ENCODE measurements at regions not wholly inside any gene's neighbourhood (a gene's known extent, or its start where the extent isn't known, plus 50 kb on each side); places are given as distances from the start of the nearest gene placed in this dataset.
"Not testable (repeated sequence)": the region's sequence is repeated elsewhere in the genome, so short reads cannot be mapped to it uniquely, and the experiment has no call there.

- no peak overlapping the region for H3K9ac ChIP-seq (ENCODE audit: low read length in 3 of 3)
- H3K27ac ChIP-seq (ENCODE audit: low read depth in 2 of 2, low read length in 2 of 2) = no peak overlapping the region
- TF ChIP-seq CTCF (IDR thresholded peaks at IDR 0.05; ENCODE audit: borderline replicate concordance, extremely low read depth, insufficient read depth) = no peak
Observed at GRCh38 chr1:196114193-196114592, 494.0 kb downstream of the KCNT2 start.

GRCh38 chr1:196108990-196109389, 499.2 kb downstream of the KCNT2 start:
- intact Hi-C loops (cut with DNase I); FAIRE-seq; H3K27me3 ChIP-seq (ENCODE audit: control insufficient read depth, insufficient read depth, low read length); H3K36me3 ChIP-seq (ENCODE audit: control insufficient read depth in 2 of 3, insufficient read depth in 3 of 3, low read length in 3 of 3); H3K4me1 ChIP-seq (ENCODE audit: control insufficient read depth in 2 of 3, insufficient read depth in 2 of 3, low read depth in 1 of 3, low read length in 3 of 3); H3K9ac ChIP-seq (ENCODE audit: low read length in 3 of 3); DNase-seq; H3K9me3 ChIP-seq (ENCODE audit: control insufficient read depth in 2 of 3, insufficient read depth in 1 of 3, low read length in 3 of 3); H3K4me3 ChIP-seq (ENCODE audit: low read length in 3 of 3); H3K27ac ChIP-seq (ENCODE audit: low read depth in 2 of 2, low read length in 2 of 2): not testable (repeated sequence)

More at GRCh38 chr1:196114193-196114592, 494.0 kb downstream of the KCNT2 start:
- DNase-seq (no peak), FAIRE-seq (no peak)
- Histone ChIP-seq H3K36me3 (ENCODE audit: control insufficient read depth in 2 of 3, insufficient read depth in 3 of 3, low read length in 3 of 3) (no peaks in the 10 kb centered on the region), H3K9me3 (ENCODE audit: control insufficient read depth in 2 of 3, insufficient read depth in 1 of 3, low read length in 3 of 3) (no peaks in the 10 kb centered on the region), H3K4me3 (ENCODE audit: low read length in 3 of 3) (no peak overlapping the region), H3K27me3 (ENCODE audit: control insufficient read depth, insufficient read depth, low read length) (no peaks in the 10 kb centered on the region), H3K4me1 (ENCODE audit: control insufficient read depth in 2 of 3, insufficient read depth in 2 of 3, low read depth in 1 of 3, low read length in 3 of 3) (peaks cover 0 to 3% (median 2%) of the 10 kb centered on the region in 3 donors)
- intact Hi-C loops (cut with DNase I) = no loop called here

GRCh38 chr1:196105901-196106300, 502.3 kb downstream of the KCNT2 start:
- Histone ChIP-seq H3K27me3 (ENCODE audit: control insufficient read depth, insufficient read depth, low read length) (no peaks in the 10 kb centered on the region), H3K9me3 (ENCODE audit: control insufficient read depth in 2 of 3, insufficient read depth in 1 of 3, low read length in 3 of 3) (peaks cover 0 to 4% (median 0%) of the 10 kb centered on the region in 3 donors), H3K36me3 (ENCODE audit: control insufficient read depth in 2 of 3, insufficient read depth in 3 of 3, low read length in 3 of 3) (no peaks in the 10 kb centered on the region), H3K9ac (ENCODE audit: low read length in 3 of 3) (no peak overlapping the region), H3K27ac (ENCODE audit: low read depth in 2 of 2, low read length in 2 of 2) (no peak overlapping the region), H3K4me3 (ENCODE audit: low read length in 3 of 3) (no peak overlapping the region), H3K4me1 (ENCODE audit: control insufficient read depth in 2 of 3, insufficient read depth in 2 of 3, low read depth in 1 of 3, low read length in 3 of 3) (no peaks in the 10 kb centered on the region)
- DNase-seq (no peak), FAIRE-seq (no peak)
- intact Hi-C loops (cut with DNase I) = no loop called here
- no peak for TF ChIP-seq CTCF (IDR thresholded peaks at IDR 0.05; ENCODE audit: borderline replicate concordance, extremely low read depth, insufficient read depth)

- Histone ChIP-seq H3K4me1 (ENCODE audit: control insufficient read depth in 2 of 3, insufficient read depth in 2 of 3, low read depth in 1 of 3, low read length in 3 of 3) (no peaks in the 10 kb centered on the region), H3K36me3 (ENCODE audit: control insufficient read depth in 2 of 3, insufficient read depth in 3 of 3, low read length in 3 of 3) (no peaks in the 10 kb centered on the region), H3K27ac (ENCODE audit: low read depth in 2 of 2, low read length in 2 of 2) (no peak overlapping the region), H3K9ac (ENCODE audit: low read length in 3 of 3) (no peak overlapping the region), H3K9me3 (ENCODE audit: control insufficient read depth in 2 of 3, insufficient read depth in 1 of 3, low read length in 3 of 3) (peaks cover 0 to 4% (median 3%) of the 10 kb centered on the region in 3 donors), H3K4me3 (ENCODE audit: low read length in 3 of 3) (no peak overlapping the region), H3K27me3 (ENCODE audit: control insufficient read depth, insufficient read depth, low read length) (no peaks in the 10 kb centered on the region)
- FAIRE-seq = no peak
- DNase-seq = no peak
- intact Hi-C loops (cut with DNase I) = no loop called here
- no peak for TF ChIP-seq CTCF (IDR thresholded peaks at IDR 0.05; ENCODE audit: borderline replicate concordance, extremely low read depth, insufficient read depth)
Observed at GRCh38 chr1:196102826-196103225, 505.4 kb downstream of the KCNT2 start.

Measured in kidney (tissue), 13 donors.